HEK293 (cell line): ENCODE measurements at regions not wholly inside any gene's neighbourhood (a gene's known extent, or its start where the extent isn't known, plus 50 kb on each side); places are given as distances from the start of the nearest gene placed in this dataset.

Experiments
- CTCF ChIA-PET: fragments of 350-600 bp; formaldehyde crosslinking; extraction: SDS; loops from one replicate; lab custom pipeline; 2021; ENCODE audit warnings: antibody characterized with exemption; lab: Yijun Ruan, JAX
- POLR2A ChIA-PET: fragments of 300-600 bp; formaldehyde crosslinking; extraction: SDS; loops from one replicate; lab custom pipeline; 2020; ENCODE audit warnings: antibody characterized with exemption, inconsistent platforms; lab: Yijun Ruan, JAX
- H3K27ac ChIP-seq: fragments of 200-500 bp; sonication (Bioruptor generic); 2 replicates; pipeline ENCODE4 v1.5.1; 2014; ENCODE audit warnings: low read depth, low read length, control low read depth, inconsistent platforms; ENCODE audit errors: extremely low read depth
- H3K36me3 ChIP-seq, 2 experiments: fragments of 200-500 bp in 1 of 2; sonication (Bioruptor generic) in 1 of 2; 1 replicate in 1 of 2; 2 replicates in 1 of 2; pipeline ENCODE4 v1.5.1; 2014 to 2017; ENCODE audit warnings: inconsistent platforms in 2 of 2, low read length in 2 of 2; ENCODE audit not compliant: control insufficient read depth in 2 of 2, insufficient read depth in 1 of 2
- H3K4me1 ChIP-seq: fragments of 200-500 bp; sonication (Bioruptor generic); 2 replicates; pipeline ENCODE4 v1.5.1; 2014; ENCODE audit warnings: mild to moderate bottlenecking, low read length, inconsistent platforms; ENCODE audit not compliant: control insufficient read depth, insufficient read depth
- H3K4me3 ChIP-seq: 2 replicates; pipeline ENCODE4 v1.5.1; 2011; ENCODE audit warnings: low read depth, mild to moderate bottlenecking, control low read depth, low read length, moderate library complexity
- H3K9me3 ChIP-seq: fragments of 200-500 bp; sonication (Bioruptor generic); 2 replicates; pipeline ENCODE4 v1.5.1; 2014; ENCODE audit warnings: low read depth, low read length, inconsistent platforms; ENCODE audit not compliant: control insufficient read depth, insufficient read depth
- HOXC10 ChIP-seq: sonication (generic); formaldehyde crosslinking; IDR thresholded peaks from 2 replicates; pipeline ENCODE4 v1.8.1; 2023; ENCODE audit warnings: mild to moderate bottlenecking, missing genetic modification reagents
- KLF10 ChIP-seq: fragments of 450-650 bp; IDR thresholded peaks from 2 replicates; pipeline ENCODE4 v1.5.1; 2018; ENCODE audit warnings: missing biosample characterization, mild to moderate bottlenecking, missing genetic modification characterization
- PRDM6 ChIP-seq: fragments of 450-650 bp; formaldehyde crosslinking; IDR thresholded peaks from 2 replicates; pipeline ENCODE4 v1.5.1; 2017; ENCODE audit warnings: missing biosample characterization, missing genetic modification characterization
- SCRT1 ChIP-seq: fragments of 450-650 bp; formaldehyde crosslinking; IDR thresholded peaks from 2 replicates; pipeline ENCODE4 v1.5.1; 2016; ENCODE audit warnings: missing biosample characterization, missing genetic modification characterization, borderline replicate concordance
- SP2 ChIP-seq: fragments of 450-650 bp; formaldehyde crosslinking; IDR thresholded peaks from 2 replicates; pipeline ENCODE4 v1.5.1; 2016; ENCODE audit warnings: missing biosample characterization, missing genetic modification characterization
- TCF7L2 ChIP-seq: IDR thresholded peaks from 2 replicates; pipeline ENCODE4 v1.6.1; 2011; ENCODE audit warnings: low read depth, mild to moderate bottlenecking, inconsistent platforms, low read length, moderate library complexity, borderline replicate concordance
- TRIM28 ChIP-seq: IDR thresholded peaks from 2 replicates; pipeline ENCODE4 v1.6.1; 2011; ENCODE audit warnings: low read length, control low read depth, borderline replicate concordance
- ZBTB7A ChIP-seq: fragments of 450-650 bp; formaldehyde crosslinking; IDR thresholded peaks from 2 replicates; pipeline ENCODE4 v1.5.1; 2016; ENCODE audit warnings: low read depth, missing biosample characterization, missing genetic modification characterization
- ZNF132 ChIP-seq: fragments of 450-650 bp; formaldehyde crosslinking; IDR thresholded peaks from 2 replicates; pipeline ENCODE4 v1.5.1; 2017; ENCODE audit warnings: missing biosample characterization, missing genetic modification characterization, borderline replicate concordance
- ZNF138 ChIP-seq: fragments of 450-650 bp; formaldehyde crosslinking; IDR thresholded peaks from 2 replicates; pipeline ENCODE4 v1.5.1; 2016; ENCODE audit warnings: missing biosample characterization, missing genetic modification characterization, borderline replicate concordance
- ZNF146 ChIP-seq: fragments of 450-650 bp; formaldehyde crosslinking; IDR thresholded peaks from 2 replicates; pipeline ENCODE4 v1.5.1; 2016; ENCODE audit warnings: missing biosample characterization, missing genetic modification characterization
- ZNF202 ChIP-seq: fragments of 450-650 bp; formaldehyde crosslinking; IDR thresholded peaks from 2 replicates; pipeline ENCODE4 v1.5.1; 2016; ENCODE audit warnings: missing biosample characterization, missing genetic modification characterization, borderline replicate concordance
- ZNF221 ChIP-seq: fragments of 450-650 bp; formaldehyde crosslinking; IDR thresholded peaks from 2 replicates; pipeline ENCODE4 v1.5.1; 2017; ENCODE audit warnings: missing biosample characterization, missing genetic modification characterization, borderline replicate concordance
- ZNF239 ChIP-seq: fragments of 450-650 bp; formaldehyde crosslinking; IDR thresholded peaks from 2 replicates; pipeline ENCODE4 v1.5.1; 2016; ENCODE audit warnings: missing biosample characterization, missing genetic modification characterization
- ZNF311 ChIP-seq: fragments of 450-650 bp; formaldehyde crosslinking; IDR thresholded peaks from 2 replicates; pipeline ENCODE4 v1.5.1; 2017; ENCODE audit warnings: missing biosample characterization, missing genetic modification characterization, borderline replicate concordance
- ZNF335 ChIP-seq: fragments of 450-650 bp; formaldehyde crosslinking; conservative IDR thresholded peaks from 2 replicates; pipeline ENCODE4 v1.5.1; 2016; ENCODE audit warnings: missing biosample characterization, missing genetic modification characterization
- ZNF513 ChIP-seq: fragments of 450-650 bp; IDR thresholded peaks from 2 replicates; pipeline ENCODE4 v1.5.1; 2018; ENCODE audit warnings: missing biosample characterization, missing genetic modification characterization
- ZNF585B ChIP-seq: fragments of 450-650 bp; formaldehyde crosslinking; IDR thresholded peaks from 2 replicates; pipeline ENCODE4 v1.5.1; 2016; ENCODE audit warnings: missing biosample characterization, missing genetic modification characterization
- ZNF624 ChIP-seq: fragments of 450-650 bp; formaldehyde crosslinking; IDR thresholded peaks from 2 replicates; pipeline ENCODE4 v1.5.1; 2017; ENCODE audit warnings: missing biosample characterization, missing genetic modification characterization
- ZNF701 ChIP-seq: fragments of 450-650 bp; formaldehyde crosslinking; IDR thresholded peaks from 2 replicates; pipeline ENCODE4 v1.5.1; 2016; ENCODE audit warnings: missing biosample characterization, missing genetic modification characterization
- ZNF707 ChIP-seq: fragments of 450-650 bp; formaldehyde crosslinking; IDR thresholded peaks from 2 replicates; pipeline ENCODE4 v1.5.1; 2016; ENCODE audit warnings: missing biosample characterization, missing genetic modification characterization
- ZNF747 ChIP-seq: fragments of 450-650 bp; formaldehyde crosslinking; IDR thresholded peaks from 2 replicates; pipeline ENCODE4 v1.5.1; 2016; ENCODE audit warnings: missing biosample characterization, missing genetic modification characterization
- ZNF776 ChIP-seq: fragments of 450-650 bp; formaldehyde crosslinking; IDR thresholded peaks from 2 replicates; pipeline ENCODE4 v1.5.0; 2017; ENCODE audit warnings: missing biosample characterization, missing genetic modification characterization, borderline replicate concordance
- ZNF785 ChIP-seq: fragments of 450-650 bp; formaldehyde crosslinking; IDR thresholded peaks from 2 replicates; pipeline ENCODE4 v1.5.1; 2016; ENCODE audit warnings: missing biosample characterization, missing genetic modification characterization
- ZNF830 ChIP-seq: fragments of 450-650 bp; IDR thresholded peaks from 2 replicates; pipeline ENCODE4 v1.5.0; 2018; ENCODE audit warnings: missing biosample characterization, missing genetic modification characterization, low read depth, mild to moderate bottlenecking, moderate library complexity
- TF ChIP-seq, protein P1 (sequence below): fragments of 450-650 bp; formaldehyde crosslinking; optimal IDR thresholded peaks from 2 replicates; pipeline ENCODE3; 2016; ENCODE audit warnings: missing biosample characterization, mild to moderate bottlenecking, missing genetic modification characterization
- TF ChIP-seq, protein P2 (sequence below): sonication (generic); formaldehyde crosslinking; IDR thresholded peaks from 2 replicates; pipeline ENCODE4 v1.8.1; 2022; ENCODE audit warnings: mild to moderate bottlenecking, moderate library complexity, missing genetic modification reagents
- TF ChIP-seq, protein P3 (sequence below): fragments of 450-650 bp; formaldehyde crosslinking; IDR thresholded peaks from 2 replicates; pipeline ENCODE4 v1.5.1; 2016; ENCODE audit warnings: missing biosample characterization, missing genetic modification characterization

DNA sequence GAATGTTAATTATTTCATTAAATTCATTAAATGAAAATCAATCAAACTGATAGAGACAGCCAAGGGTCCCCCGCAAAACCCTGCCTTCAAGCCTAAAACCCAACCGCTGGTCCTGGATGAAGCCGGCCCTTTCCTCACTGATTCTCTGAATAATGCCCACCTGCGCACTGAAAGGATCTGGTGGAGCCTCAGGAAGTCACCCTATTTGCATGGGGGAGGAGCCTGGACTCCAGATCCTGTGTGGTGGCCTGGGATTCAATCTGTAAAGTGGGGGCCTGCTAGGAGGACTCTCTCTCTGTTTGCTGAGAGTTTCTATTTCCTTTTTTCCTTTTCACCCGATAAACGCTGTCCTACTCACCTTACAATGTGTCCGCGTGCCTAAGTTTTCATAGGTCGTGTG, 97.9 kb upstream of the ADAMTS3 start (continued):
- TF ChIP-seq ZNF146 = no peak
- TF ChIP-seq ZNF747 (tag by site-specific recombination) = no peak
- no peak for TF ChIP-seq ZBTB7A (tag by site-specific recombination)
- no peak for TF ChIP-seq KLF10 (tag by site-specific recombination)
- no peak for TF ChIP-seq PRDM6 (tag by site-specific recombination)
- TF ChIP-seq HOXC10 (CRISPR knock-in tag) = no peak
- TF ChIP-seq, all 188 proteins: peak for 0

- POLR2A ChIA-PET = no interaction called here
- H3K27ac ChIP-seq = no peak overlapping the region
- H3K36me3 ChIP-seq = no peaks in the 10 kb centered on the region
- no peaks in the 10 kb centered on the region for H3K4me1 ChIP-seq
- H3K9me3 ChIP-seq = no peaks in the 10 kb centered on the region
- CTCF ChIA-PET = interaction anchor here (0.9 kb wide), 1 partner anchor 339 kb away, joined by 3 read pairs; no protein-coding TSS in a partner anchor
- TF ChIP-seq SP2 (tag by site-specific recombination) (no peak), ZNF585B (tag by site-specific recombination) (no peak), ZNF138 (tag by site-specific recombination) (no peak), TRIM28 (no peak), ZNF624 (tag by site-specific recombination) (no peak), ZNF830 (tag by site-specific recombination) (no peak), ZNF146 (no peak), SCRT1 (tag by site-specific recombination) (no peak), ZNF239 (tag by site-specific recombination) (no peak)
- TF ChIP-seq, protein P1, sequence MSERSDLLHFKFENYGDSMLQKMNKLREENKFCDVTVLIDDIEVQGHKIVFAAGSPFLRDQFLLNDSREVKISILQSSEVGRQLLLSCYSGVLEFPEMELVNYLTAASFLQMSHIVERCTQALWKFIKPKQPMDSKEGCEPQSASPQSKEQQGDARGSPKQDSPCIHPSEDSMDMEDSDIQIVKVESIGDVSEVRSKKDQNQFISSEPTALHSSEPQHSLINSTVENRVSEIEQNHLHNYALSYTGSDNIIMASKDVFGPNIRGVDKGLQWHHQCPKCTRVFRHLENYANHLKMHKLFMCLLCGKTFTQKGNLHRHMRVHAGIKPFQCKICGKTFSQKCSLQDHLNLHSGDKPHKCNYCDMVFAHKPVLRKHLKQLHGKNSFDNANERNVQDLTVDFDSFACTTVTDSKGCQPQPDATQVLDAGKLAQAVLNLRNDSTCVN (tag by site-specific recombination) = no peak
- TF ChIP-seq, protein P2, sequence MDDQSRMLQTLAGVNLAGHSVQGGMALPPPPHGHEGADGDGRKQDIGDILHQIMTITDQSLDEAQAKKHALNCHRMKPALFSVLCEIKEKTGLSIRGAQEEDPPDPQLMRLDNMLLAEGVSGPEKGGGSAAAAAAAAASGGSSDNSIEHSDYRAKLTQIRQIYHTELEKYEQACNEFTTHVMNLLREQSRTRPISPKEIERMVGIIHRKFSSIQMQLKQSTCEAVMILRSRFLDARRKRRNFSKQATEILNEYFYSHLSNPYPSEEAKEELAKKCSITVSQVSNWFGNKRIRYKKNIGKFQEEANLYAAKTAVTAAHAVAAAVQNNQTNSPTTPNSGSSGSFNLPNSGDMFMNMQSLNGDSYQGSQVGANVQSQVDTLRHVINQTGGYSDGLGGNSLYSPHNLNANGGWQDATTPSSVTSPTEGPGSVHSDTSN (CRISPR knock-in tag) = no peak
- no peak overlapping the region for H3K4me3 ChIP-seq
These were observed 96.3 kb upstream of the ADAMTS3 start for GRCh38 chr4:72665171-72665968.

- H3K27ac ChIP-seq = no peak overlapping the region
- H3K4me1 ChIP-seq = no peaks in the 10 kb centered on the region
- ChIA-PET POLR2A (no interaction called here), CTCF (no interaction called here)
- no peaks in the 10 kb centered on the region for H3K36me3 ChIP-seq
- H3K9me3 ChIP-seq = no peaks in the 10 kb centered on the region
- no peak overlapping the region for H3K4me3 ChIP-seq
- TF ChIP-seq ZNF335 (no peak), ZNF221 (no peak), ZNF513 (no peak), ZNF202 (tag by site-specific recombination) (no peak), ZNF701 (tag by site-specific recombination) (no peak), TCF7L2 (no peak), ZNF776 (no peak), ZNF707 (tag by site-specific recombination) (no peak), ZNF311 (no peak), ZNF138 (tag by site-specific recombination) (no peak), ZNF132 (no peak), ZNF785 (tag by site-specific recombination) (no peak)
- TF ChIP-seq, protein P3, sequence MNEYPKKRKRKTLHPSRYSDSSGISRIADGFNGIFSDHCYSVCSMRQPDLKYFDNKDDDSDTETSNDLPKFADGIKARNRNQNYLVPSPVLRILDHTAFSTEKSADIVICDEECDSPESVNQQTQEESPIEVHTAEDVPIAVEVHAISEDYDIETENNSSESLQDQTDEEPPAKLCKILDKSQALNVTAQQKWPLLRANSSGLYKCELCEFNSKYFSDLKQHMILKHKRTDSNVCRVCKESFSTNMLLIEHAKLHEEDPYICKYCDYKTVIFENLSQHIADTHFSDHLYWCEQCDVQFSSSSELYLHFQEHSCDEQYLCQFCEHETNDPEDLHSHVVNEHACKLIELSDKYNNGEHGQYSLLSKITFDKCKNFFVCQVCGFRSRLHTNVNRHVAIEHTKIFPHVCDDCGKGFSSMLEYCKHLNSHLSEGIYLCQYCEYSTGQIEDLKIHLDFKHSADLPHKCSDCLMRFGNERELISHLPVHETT = no peak
These were observed 94.8 kb upstream of the ADAMTS3 start for GRCh38 chr4:72663828-72664227.
